ENCODE measurements at regions not wholly inside any gene's neighbourhood (a gene's known extent, or its start where the extent isn't known, plus 50 kb on each side); places are given as distances from the start of the nearest gene placed in this dataset.

DNA sequence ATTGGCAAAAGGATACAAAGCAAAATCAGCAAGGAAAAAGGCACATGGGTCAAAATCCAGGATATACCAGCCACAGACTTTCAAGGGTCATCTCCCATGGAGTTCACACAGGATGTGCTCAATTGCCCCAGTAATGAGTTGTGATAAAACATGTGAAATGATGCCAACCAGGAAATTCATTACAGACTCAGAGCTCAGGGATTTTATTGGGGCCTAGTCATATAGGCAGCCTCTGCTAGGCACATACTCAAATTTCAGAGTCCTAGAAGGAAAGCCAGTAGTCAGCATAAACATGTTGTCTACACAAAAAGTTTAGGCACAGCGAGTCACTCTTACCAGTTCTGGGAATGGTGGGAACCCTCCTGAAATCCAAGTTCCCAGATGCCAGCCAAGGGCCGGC, 64.4 kb upstream of the OSBPL8 start:
- Histone ChIP-seq H3K36me3 (no peaks in the 10 kb centered on the region), H3K9me3 (no peaks in the 10 kb centered on the region), H3K27ac (no peak overlapping the region), H3K4me3 (no peak overlapping the region), H3K4me1 (no peaks in the 10 kb centered on the region), H3K27me3 (no peaks in the 10 kb centered on the region)
- DNase-seq (ENCODE audit: low spot score in 2 of 2) = no peak
- TF ChIP-seq, protein P1, sequence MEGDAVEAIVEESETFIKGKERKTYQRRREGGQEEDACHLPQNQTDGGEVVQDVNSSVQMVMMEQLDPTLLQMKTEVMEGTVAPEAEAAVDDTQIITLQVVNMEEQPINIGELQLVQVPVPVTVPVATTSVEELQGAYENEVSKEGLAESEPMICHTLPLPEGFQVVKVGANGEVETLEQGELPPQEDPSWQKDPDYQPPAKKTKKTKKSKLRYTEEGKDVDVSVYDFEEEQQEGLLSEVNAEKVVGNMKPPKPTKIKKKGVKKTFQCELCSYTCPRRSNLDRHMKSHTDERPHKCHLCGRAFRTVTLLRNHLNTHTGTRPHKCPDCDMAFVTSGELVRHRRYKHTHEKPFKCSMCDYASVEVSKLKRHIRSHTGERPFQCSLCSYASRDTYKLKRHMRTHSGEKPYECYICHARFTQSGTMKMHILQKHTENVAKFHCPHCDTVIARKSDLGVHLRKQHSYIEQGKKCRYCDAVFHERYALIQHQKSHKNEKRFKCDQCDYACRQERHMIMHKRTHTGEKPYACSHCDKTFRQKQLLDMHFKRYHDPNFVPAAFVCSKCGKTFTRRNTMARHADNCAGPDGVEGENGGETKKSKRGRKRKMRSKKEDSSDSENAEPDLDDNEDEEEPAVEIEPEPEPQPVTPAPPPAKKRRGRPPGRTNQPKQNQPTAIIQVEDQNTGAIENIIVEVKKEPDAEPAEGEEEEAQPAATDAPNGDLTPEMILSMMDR (IDR thresholded peaks at IDR 0.05) = no peak
- intact Hi-C loops (cut with DNase I) = loop anchor here (2.0 to 5.0 kb wide), 2 partner anchors 303 to 387 kb away; no protein-coding TSS in a partner anchor

DNA sequence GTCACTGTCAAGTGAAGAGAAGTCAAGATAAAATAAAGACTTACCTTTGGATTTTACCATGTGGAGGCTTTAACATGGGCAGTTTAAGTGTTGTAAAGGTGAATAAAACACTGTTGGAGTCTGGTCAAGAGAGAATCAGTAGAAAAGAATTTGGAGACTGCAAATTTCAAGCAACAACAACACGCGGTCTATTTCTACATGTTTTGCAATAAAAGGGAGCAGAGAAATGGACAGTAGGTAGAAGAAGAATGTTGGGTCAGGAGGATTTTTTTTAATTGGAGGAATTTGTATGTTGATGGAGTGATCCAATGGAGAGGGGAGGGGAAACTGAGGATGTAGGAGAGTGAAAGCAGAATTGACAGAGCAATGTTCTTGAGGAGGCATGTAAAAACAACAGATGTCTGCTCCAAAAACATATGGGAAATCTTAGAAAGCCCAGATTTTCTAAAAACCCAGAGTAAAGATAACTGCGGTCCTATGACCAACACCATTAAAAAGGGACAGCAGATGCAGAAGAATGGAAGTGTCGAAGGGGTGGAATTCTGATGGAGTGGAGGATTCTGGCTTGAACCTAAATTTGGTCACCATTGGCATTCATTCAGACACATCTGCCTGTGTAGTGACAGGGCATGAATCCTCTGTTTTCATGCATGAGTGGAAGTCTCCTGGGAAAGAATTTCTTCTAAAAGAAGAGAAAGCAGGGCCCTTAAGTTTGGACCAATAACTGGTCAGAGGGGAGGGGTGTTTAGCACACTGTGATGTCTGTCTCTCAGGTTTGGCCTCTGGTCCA, 68.0 kb upstream of the OSBPL8 start:
- intact Hi-C loops (cut with DNase I) = no loop called here
- no peak overlapping the region for H3K27ac ChIP-seq
- no peak overlapping the region for H3K4me3 ChIP-seq
- H3K36me3 ChIP-seq = no peaks in the 10 kb centered on the region
- no peak for DNase-seq (ENCODE audit: low spot score in 2 of 2)
- H3K27me3 ChIP-seq = no peaks in the 10 kb centered on the region
- H3K9me3 ChIP-seq = no peaks in the 10 kb centered on the region
- TF ChIP-seq, protein P1 (IDR thresholded peaks at IDR 0.05) = no peak
- H3K4me1 ChIP-seq = no peaks in the 10 kb centered on the region

DNA sequence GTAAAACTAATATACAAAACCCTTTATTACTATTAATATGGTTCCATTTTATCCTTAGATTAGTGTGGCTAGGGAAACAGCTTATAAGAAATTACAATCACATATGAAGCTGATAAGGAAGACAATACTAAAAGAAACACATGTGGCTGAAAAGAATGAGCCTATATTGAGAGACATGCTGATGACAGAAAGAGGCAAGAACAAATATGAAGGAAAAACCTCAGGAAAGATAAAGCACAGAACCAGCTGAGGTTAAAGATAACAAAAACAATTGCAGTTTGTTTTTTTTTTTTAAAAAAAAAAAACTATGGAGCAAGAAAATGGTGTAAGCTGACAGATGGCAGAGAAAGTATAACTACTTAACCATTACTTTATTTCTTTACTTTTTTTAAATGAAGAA, 69.2 kb upstream of the OSBPL8 start:
- intact Hi-C loops (cut with DNase I) = no loop called here
- Histone ChIP-seq H3K4me1 (no peaks in the 10 kb centered on the region), H3K36me3 (no peaks in the 10 kb centered on the region), H3K27ac (no peak overlapping the region), H3K27me3 (no peaks in the 10 kb centered on the region), H3K9me3 (no peaks in the 10 kb centered on the region), H3K4me3 (no peak overlapping the region)
- no peak for DNase-seq (ENCODE audit: low spot score in 2 of 2)
- TF ChIP-seq, protein P1 (IDR thresholded peaks at IDR 0.05) = no peak

GRCh38 chr12:76631741-76632140, 72.2 kb upstream of the OSBPL8 start:
- no peak for DNase-seq (ENCODE audit: low spot score in 2 of 2)
- H3K27ac ChIP-seq = no peak overlapping the region
- no peaks in the 10 kb centered on the region for H3K9me3 ChIP-seq
- no peaks in the 10 kb centered on the region for H3K27me3 ChIP-seq
- TF ChIP-seq, protein P1 (IDR thresholded peaks at IDR 0.05) = no peak
- H3K4me1 ChIP-seq = no peaks in the 10 kb centered on the region
- H3K4me3 ChIP-seq = no peak overlapping the region
- intact Hi-C loops (cut with DNase I) = no loop called here
- no peaks in the 10 kb centered on the region for H3K36me3 ChIP-seq

- H3K36me3 ChIP-seq = no peaks in the 10 kb centered on the region
- TF ChIP-seq, protein P1 (IDR thresholded peaks at IDR 0.05) = no peak
- intact Hi-C loops (cut with DNase I) = no loop called here
- no peaks in the 10 kb centered on the region for H3K27me3 ChIP-seq
- H3K9me3 ChIP-seq = no peaks in the 10 kb centered on the region
- no peaks in the 10 kb centered on the region for H3K4me1 ChIP-seq
- H3K4me3 ChIP-seq = no peak overlapping the region
- no peak overlapping the region for H3K27ac ChIP-seq
- no peak for DNase-seq (ENCODE audit: low spot score in 2 of 2)
Observed at GRCh38 chr12:76633415-76633814, 73.8 kb upstream of the OSBPL8 start.

Measured in ascending aorta (tissue), 2 donors.